ENCODE measurements at regions not wholly inside any gene's neighbourhood (a gene's known extent, or its start where the extent isn't known, plus 50 kb on each side); places are given as distances from the start of the nearest gene placed in this dataset.

- no peak overlapping the region for H3K4me3 ChIP-seq (ENCODE audit: low read depth, low read length)
- in situ Hi-C loops (cut with HindIII; ENCODE audit: low sequenced_read_pairs) = loop anchor here (10.0 kb wide), 1 partner anchor 73 kb away; no protein-coding TSS in a partner anchor
- DNase-seq (ENCODE audit: low read depth) = no peak
- TF ChIP-seq CTCF (IDR thresholded peaks at IDR 0.05; ENCODE audit: low read depth, low read length, missing control alignments) = no peak
Observed at GRCh38 chr20:2047456-2048092, 53.7 kb upstream of the PDYN start.

GRCh38 chr20:2045101-2045500 lies 51.2 kb upstream of the PDYN start:
- no peak for DNase-seq (ENCODE audit: low read depth)
- no peak overlapping the region for H3K4me3 ChIP-seq (ENCODE audit: low read depth, low read length)
- TF ChIP-seq CTCF (IDR thresholded peaks at IDR 0.05; ENCODE audit: low read depth, low read length, missing control alignments) = no peak

More at GRCh38 chr20:2045101-2045500, 51.2 kb upstream of the PDYN start:
- in situ Hi-C loops (cut with HindIII; ENCODE audit: low sequenced_read_pairs) = loop anchor here (10.0 kb wide), 1 partner anchor 70 kb away; no protein-coding TSS in a partner anchor

Data from astrocyte of the cerebellum (primary cell).